Hematopoietic multipotent progenitor cell treated with erythropoietin and hydrocortisone succinate and interleukin-3 and kit ligand, for 15 days (in vitro differentiated cells): ENCODE measurements at regions not wholly inside any gene's neighbourhood (a gene's known extent, or its start where the extent isn't known, plus 50 kb on each side); places are given as distances from the start of the nearest gene placed in this dataset.
"Not testable (repeated sequence)": the region's sequence is repeated elsewhere in the genome, so short reads cannot be mapped to it uniquely, and the experiment has no call there.

Experiments
- DNase-seq: peaks from one replicate; pipeline ENCODE4 v3.0.0-alpha.2; 2015; ENCODE audit warnings: low spot score

- no peak for DNase-seq
These were observed 53.0 kb downstream of the ACTBL2 start for GRCh38 chr5:57429513-57430120.

GRCh38 chr5:57429021-57429420, 53.6 kb downstream of the ACTBL2 start:
- DNase-seq: not testable (repeated sequence)

GRCh38 chr5:57422993-57423392, 59.6 kb downstream of the ACTBL2 start:
- no peak for DNase-seq

- no peak for DNase-seq
These were observed 60.3 kb downstream of the ACTBL2 start for GRCh38 chr5:57422341-57422740.

GRCh38 chr5:57420801-57421200, 61.8 kb downstream of the ACTBL2 start:
- no peak for DNase-seq

- DNase-seq: no peak
These were observed 64.6 kb downstream of the ACTBL2 start for GRCh38 chr5:57417971-57418370.

- DNase-seq: no peak
These were observed 65.3 kb downstream of the ACTBL2 start for GRCh38 chr5:57417320-57417719.

GRCh38 chr5:57416278-57416994, 66.2 kb downstream of the ACTBL2 start:
- no peak for DNase-seq

- DNase-seq: no peak
These were observed 67.8 kb downstream of the ACTBL2 start for GRCh38 chr5:57414857-57415256.

- no peak for DNase-seq
These were observed 68.4 kb downstream of the ACTBL2 start for GRCh38 chr5:57414191-57414590.

- no peak for DNase-seq
These were observed 69.5 kb downstream of the ACTBL2 start for GRCh38 chr5:57413145-57413544.

GRCh38 chr5:57412680-57413079, 69.9 kb downstream of the ACTBL2 start:
- DNase-seq: no peak

- DNase-seq: no peak
These were observed 70.6 kb downstream of the ACTBL2 start for GRCh38 chr5:57411982-57412381.

GRCh38 chr5:57410374-57411320, 72.0 kb downstream of the ACTBL2 start:
- no peak for DNase-seq

- no peak for DNase-seq
These were observed 73.9 kb downstream of the ACTBL2 start for GRCh38 chr5:57408714-57409113.

- no peak for DNase-seq
These were observed 74.3 kb downstream of the ACTBL2 start for GRCh38 chr5:57408285-57408684.

- no peak for DNase-seq
These were observed 75.2 kb downstream of the ACTBL2 start for GRCh38 chr5:57407391-57407790.

- no peak for DNase-seq
These were observed 76.0 kb downstream of the ACTBL2 start for GRCh38 chr5:57406641-57407040.

- no peak for DNase-seq
These were observed 76.6 kb downstream of the ACTBL2 start for GRCh38 chr5:57405984-57406383.

GRCh38 chr5:57402761-57403160, 79.8 kb downstream of the ACTBL2 start:
- no peak for DNase-seq

GRCh38 chr5:57402348-57402747, 80.3 kb downstream of the ACTBL2 start:
- DNase-seq: no peak

- no peak for DNase-seq
These were observed 84.1 kb downstream of the ACTBL2 start for GRCh38 chr5:57398413-57399093.
